ENCODE measurements at regions not wholly inside any gene's neighbourhood (a gene's known extent, or its start where the extent isn't known, plus 50 kb on each side); places are given as distances from the start of the nearest gene placed in this dataset.
A peak's percentile ranks its signal among the peaks of the same experiment; 100 is the strongest.
"Not testable (repeated sequence)": the region's sequence is repeated elsewhere in the genome, so short reads cannot be mapped to it uniquely, and the experiment has no call there.

DNA sequence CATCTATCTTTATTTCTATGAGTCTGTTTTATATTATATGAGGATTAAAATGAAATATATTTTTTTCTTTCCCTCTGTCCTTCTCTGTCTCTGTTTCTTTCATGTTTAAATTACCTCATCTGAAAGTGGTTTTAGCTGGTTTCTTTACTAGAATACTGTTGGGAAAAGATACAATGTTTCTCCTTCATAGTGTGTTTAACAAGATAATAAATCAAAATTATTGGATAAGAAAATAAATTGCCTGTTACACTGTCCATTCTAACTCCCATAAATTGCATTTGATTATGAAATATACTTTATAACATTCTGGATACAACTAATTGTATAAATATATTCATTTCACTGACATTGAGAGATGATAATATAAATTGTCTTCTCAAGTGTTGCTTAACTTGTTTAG lies 1168.0 kb downstream of the PLA2G4A start:
- DNase-seq (ENCODE audit: low read depth, low spot score): no peak
- in situ Hi-C loops (cut with HindIII; ENCODE audit: low pct_unique_long_range_greater_than_20kb, low sequenced_read_pairs): no loop called here

DNA sequence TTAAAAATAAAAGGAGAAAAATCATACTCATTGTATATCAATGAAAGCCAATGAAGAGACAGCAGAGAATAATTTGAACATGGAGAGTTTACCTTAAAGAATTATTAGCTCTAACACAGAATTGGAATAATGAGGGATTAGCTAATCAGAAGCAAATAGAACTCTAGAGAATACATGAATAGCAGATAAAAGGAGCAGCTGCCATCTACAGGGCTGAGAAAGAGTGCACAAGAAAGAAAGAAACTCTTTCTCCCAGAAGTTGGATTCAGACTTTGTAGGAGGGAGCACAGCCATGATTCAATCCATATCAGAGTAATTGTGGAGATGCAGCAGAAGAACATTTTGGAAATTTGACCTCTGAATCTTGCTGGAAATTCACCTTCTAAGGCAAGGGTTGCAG lies 1171.2 kb downstream of the PLA2G4A start:
- in situ Hi-C loops (cut with HindIII; ENCODE audit: low pct_unique_long_range_greater_than_20kb, low sequenced_read_pairs): no loop called here
- peak; percentile 39 for DNase-seq (ENCODE audit: low read depth, low spot score)

DNA sequence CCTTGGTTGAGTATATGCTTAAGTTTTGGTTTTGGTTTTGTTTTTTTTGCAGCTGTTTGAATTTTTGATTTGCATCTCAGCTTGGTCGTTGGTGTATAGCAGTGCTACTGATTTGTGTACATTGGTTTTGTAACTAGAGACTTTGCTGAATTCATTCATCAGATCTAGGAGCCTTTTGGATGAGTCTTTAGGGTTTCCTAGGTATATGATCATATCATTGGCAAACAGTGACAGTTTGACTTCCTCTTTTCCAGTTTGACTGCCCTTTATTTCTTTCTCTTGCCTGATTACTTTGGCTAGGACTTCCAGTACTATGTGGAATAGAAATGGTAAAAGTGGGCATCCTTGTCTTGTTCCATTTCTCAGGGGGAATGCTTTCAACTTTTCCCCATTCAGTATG lies 1174.9 kb downstream of the PLA2G4A start:
- in situ Hi-C loops (cut with HindIII; ENCODE audit: low pct_unique_long_range_greater_than_20kb, low sequenced_read_pairs); DNase-seq (ENCODE audit: low read depth, low spot score): not testable (repeated sequence)

DNA sequence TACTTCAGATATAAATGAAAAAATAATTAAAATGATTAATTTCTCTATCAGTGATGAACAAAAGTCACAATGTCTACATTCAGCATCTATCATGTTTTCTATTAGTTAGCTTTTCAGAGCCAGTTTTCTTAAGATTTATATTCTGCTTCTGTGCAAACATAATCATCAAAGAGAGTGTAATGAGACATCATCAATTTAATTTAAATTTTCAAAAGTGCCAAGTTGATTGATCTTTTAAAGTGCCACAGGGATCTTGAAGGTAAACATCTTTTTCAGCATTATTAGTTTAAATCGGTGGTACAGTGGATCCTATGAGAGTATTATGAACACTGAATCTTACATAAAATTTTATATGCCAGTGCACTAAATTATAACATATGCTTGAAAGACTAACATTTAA lies 1176.1 kb downstream of the PLA2G4A start:
- in situ Hi-C loops (cut with HindIII; ENCODE audit: low pct_unique_long_range_greater_than_20kb, low sequenced_read_pairs): no loop called here
- DNase-seq (ENCODE audit: low read depth, low spot score): no peak

DNA sequence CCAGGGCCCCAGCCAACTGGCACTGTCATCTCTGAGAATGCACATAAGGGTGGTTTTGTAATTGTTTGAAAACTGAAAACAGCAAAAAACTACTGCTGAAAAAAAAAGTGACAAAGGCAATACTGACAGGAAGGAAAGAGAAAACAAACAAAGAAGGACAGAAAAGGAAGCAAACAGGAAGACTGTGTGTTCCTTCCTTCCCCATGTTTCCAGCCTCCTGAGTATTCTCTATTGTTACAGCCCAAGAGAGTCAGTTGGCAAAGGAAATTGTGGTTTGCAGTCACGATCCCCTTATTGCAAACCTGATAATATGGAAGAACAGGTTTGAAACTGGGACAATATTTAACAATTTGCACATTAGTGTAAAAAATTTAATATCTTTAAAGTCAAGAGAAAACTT lies 1177.6 kb downstream of the PLA2G4A start:
- in situ Hi-C loops (cut with HindIII; ENCODE audit: low pct_unique_long_range_greater_than_20kb, low sequenced_read_pairs): no loop called here
- peak; percentile 2 for DNase-seq (ENCODE audit: low read depth, low spot score)

DNA sequence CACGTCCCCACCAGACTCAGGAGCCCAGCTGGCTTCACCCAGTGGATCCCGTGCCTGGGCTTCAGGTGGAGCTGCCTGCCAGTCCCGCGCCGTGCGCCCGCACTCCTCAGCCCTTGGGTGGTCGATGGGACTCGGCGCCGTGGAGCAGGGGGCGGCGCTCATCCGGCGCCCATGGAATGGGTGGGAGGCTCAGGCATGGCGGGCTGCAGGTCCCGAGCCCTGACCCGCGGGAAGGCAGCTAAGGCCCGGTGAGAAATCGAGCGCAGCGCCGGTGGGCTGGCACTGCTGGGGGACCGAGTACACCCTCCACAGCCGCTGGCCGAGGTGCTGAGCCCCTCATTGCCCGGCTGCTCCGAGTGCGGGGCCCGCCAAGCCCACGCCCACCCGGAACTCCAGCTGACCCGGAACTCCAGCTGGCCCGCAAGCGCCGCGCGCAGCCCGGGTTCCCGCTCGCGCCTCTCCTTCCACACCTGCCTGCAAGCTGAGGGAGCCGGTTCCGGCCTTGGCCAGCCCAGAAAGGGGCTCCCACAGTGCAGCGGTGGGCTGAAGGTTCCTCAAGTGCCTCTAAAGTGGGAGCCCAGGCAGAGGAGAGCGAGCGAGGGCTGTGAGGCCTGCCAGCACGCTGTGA lies 1184.6 kb downstream of the PLA2G4A start:
- in situ Hi-C loops (cut with HindIII; ENCODE audit: low pct_unique_long_range_greater_than_20kb, low sequenced_read_pairs); DNase-seq (ENCODE audit: low read depth, low spot score): not testable (repeated sequence)

DNA sequence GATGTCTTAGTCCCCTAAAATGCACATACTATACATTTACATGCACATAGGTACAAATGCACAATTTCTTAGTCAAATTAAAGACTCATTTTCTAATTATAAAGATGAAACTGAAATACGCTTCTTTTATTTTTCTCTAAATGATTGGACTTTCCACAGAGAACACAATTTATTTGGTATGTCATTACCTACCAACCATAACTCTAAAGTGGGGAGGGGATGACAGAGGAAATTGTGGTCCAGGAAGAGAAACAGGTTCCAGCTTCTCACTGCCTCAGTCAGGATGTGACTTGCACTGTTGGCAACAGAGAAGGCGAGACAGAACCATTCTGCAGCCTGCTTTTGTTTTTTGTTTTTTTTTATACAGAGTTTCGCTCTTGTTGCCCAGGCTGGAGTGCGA lies 1189.2 kb downstream of the PLA2G4A start:
- in situ Hi-C loops (cut with HindIII; ENCODE audit: low pct_unique_long_range_greater_than_20kb, low sequenced_read_pairs): no loop called here
- no peak for DNase-seq (ENCODE audit: low read depth, low spot score)

DNA sequence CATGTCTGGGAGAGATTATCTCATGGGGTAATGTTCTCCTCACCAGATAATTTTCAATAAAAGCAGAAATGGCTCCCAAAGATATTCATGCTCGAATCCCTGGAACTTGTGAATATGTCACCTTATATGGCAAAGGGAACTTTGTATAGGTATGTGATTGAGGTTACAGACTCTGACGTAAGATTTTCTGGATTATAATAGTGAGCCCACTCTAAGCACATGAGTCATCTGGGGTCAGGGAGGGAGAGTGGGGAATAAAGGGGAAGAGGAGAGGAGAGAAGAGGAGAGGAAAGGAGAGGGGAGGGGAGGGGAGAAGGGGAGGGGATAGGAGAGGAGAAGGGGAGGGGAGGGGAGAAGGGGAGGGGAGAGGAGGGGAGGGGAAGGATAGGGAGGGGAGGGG lies 1193.9 kb downstream of the PLA2G4A start:
- in situ Hi-C loops (cut with HindIII; ENCODE audit: low pct_unique_long_range_greater_than_20kb, low sequenced_read_pairs): no loop called here
- no peak for DNase-seq (ENCODE audit: low read depth, low spot score)

DNA sequence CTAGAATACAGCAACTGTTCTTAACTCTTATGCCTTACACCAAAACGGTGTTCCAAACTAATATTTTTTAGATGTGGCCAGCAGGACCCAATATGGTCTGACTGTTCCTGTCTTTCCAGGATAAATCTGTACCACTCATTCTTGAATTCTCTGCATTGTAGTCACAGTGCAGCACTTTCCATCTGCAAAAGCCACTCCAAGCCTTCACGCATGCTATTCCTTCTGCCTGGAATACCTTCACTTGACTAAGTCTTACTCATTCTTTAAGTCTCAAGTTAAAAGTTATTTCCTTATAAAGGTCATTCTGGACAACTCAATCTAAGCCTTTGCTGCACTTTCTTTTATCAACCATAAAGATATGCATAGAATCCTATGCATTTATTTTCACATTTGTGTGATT lies 1194.5 kb downstream of the PLA2G4A start:
- in situ Hi-C loops (cut with HindIII; ENCODE audit: low pct_unique_long_range_greater_than_20kb, low sequenced_read_pairs): no loop called here
- DNase-seq (ENCODE audit: low read depth, low spot score): no peak

DNA sequence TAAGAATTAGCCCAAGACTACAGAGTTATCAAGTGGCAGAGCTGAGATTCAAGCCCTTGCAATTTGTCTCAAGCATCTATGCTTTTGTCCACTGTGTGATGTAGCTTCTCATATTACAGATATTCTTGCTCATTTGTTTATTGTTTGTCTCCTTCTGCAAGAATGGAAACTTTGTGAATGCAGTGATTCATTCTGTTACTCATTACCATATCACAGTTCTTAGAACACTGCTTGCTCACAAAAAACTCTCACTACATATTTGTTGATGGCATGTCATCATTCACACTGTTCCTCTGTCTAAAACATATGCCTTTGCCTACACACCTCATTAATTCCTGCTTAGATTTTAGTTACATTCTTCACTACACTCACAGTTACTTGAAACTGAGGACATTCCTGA lies 1198.9 kb downstream of the PLA2G4A start:
- DNase-seq (ENCODE audit: low read depth, low spot score): peak; percentile 92
- in situ Hi-C loops (cut with HindIII; ENCODE audit: low pct_unique_long_range_greater_than_20kb, low sequenced_read_pairs): no loop called here

DNA sequence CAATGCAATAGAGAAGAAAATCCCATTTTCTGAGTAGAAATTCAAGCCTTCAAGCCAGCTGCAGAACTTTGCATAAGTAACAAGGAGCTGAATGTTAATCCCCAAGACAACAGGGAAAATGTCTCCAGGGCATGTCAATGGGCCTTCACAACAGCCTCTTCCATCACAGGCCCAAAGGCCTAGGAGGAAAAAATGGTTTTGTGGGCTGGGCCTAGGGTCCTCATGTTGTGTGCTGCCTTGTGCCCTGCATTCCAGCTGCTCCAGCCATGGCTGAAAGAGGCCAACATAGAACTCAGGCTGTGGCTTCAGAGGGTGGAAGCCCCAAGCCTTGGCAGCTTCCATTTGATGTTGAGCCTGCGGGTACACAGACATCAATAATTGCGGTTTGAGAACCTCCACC lies 1208.8 kb downstream of the PLA2G4A start:
- in situ Hi-C loops (cut with HindIII; ENCODE audit: low pct_unique_long_range_greater_than_20kb, low sequenced_read_pairs); DNase-seq (ENCODE audit: low read depth, low spot score): not testable (repeated sequence)

DNA sequence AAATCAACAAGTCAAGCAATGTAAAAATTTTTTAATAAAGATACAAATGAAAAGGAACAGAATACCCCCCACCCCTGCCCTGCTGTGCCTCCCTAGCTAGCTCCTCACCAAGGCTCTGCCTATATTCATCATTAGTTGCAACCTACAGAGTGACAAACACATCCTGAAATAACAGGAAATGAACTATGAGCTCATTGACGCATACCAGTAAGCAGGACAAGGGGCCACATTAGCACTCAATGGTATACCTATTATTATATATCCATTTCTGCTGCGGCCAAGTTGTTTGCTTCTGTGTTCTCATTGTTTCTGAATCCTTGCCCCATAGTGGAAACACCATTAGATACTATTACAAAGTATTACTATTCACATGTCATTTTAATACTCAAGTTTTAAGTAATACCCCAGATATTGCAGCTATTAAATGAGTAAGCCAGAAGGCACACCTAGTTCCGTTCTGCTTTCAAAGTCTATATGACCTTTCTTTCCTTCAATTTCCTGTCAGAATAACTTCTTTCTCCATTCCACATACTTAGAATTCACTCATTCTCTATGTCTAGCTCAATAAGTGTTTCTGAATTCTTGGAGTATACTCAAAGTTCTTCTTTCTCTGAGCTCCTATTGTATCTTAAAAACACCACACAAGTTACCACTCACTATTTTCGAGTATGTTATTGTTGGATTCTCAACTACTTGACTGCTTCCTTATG lies 1214.9 kb downstream of the PLA2G4A start:
- no peak for DNase-seq (ENCODE audit: low read depth, low spot score)
- in situ Hi-C loops (cut with HindIII; ENCODE audit: low pct_unique_long_range_greater_than_20kb, low sequenced_read_pairs): no loop called here

DNA sequence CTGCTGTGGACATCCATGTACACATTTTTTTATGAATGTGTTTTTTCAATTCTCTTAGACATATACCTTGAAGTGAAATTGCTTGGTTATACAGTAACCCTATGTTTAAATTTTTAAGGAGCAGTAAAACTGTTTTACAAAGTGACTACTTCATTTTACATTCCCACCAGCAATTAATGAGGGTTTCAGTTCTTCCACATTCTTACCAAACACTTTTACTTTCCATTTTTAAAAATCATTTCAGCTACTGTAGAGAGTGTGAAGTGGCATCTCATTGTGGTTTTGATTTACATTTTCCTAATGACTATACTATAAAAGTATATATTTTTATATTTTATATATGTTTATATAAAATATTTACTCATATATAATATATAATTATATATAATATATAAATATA lies 1221.5 kb downstream of the PLA2G4A start:
- in situ Hi-C loops (cut with HindIII; ENCODE audit: low pct_unique_long_range_greater_than_20kb, low sequenced_read_pairs): no loop called here
- no peak for DNase-seq (ENCODE audit: low read depth, low spot score)

DNA sequence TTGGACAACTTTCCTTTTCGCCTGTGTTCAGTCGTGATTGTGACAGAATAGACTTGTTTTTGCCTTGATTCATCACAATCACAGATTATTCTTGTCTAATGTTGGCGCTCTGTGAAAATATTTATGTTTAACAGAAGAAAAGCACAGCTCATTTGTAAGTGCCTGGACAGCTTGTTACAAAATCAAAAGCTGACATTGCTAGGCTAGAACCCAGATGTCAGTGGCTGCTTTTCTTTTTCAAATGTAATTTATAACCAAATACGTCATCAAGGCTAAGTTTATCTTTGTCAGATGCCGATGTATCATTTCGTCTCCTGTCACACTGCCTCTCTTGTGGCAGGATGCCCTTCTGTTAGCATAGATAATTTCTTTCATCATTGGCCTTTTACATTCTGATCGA lies 1227.3 kb downstream of the PLA2G4A start:
- DNase-seq (ENCODE audit: low read depth, low spot score): peak; percentile 77
- in situ Hi-C loops (cut with HindIII; ENCODE audit: low pct_unique_long_range_greater_than_20kb, low sequenced_read_pairs): no loop called here

DNA sequence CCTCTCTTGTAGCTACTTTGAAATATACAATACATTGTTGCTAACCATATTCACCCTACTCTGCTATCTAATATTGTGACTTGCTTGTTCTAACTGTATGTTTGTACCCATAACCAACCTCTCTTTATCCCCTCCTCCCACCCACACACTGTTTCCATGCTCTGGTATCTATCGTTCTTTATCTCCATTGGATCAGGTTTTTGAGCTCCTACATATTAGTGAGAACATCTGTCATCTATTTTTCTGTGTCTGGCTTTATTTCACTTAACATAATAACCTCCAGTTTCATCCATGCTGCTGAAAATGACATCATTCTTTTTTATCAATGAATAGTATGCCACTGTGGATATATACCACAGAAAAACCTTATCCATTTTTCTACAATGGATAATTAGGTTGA lies 1230.1 kb downstream of the PLA2G4A start:
- no peak for DNase-seq (ENCODE audit: low read depth, low spot score)
- in situ Hi-C loops (cut with HindIII; ENCODE audit: low pct_unique_long_range_greater_than_20kb, low sequenced_read_pairs): no loop called here

DNA sequence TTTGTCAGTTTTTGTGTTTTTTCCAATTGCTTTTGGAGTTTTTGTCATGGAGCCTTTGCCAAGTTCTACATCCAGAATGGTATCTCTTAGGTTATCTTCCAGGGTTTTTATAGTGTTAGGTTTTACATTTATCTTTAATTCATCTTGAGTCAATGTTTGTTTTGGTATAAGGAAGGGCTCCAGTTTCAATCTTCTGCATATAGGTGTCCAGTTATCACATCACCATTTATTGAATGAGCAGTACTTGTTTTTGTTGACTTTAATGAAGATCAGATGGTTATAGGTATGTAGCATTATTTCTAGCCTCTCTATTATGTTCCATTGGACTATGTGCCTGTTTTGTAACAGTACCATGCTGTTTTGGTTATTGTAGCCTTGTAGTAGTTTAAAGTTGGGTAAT lies 1233.1 kb downstream of the PLA2G4A start:
- DNase-seq (ENCODE audit: low read depth, low spot score): no peak
- in situ Hi-C loops (cut with HindIII; ENCODE audit: low pct_unique_long_range_greater_than_20kb, low sequenced_read_pairs): no loop called here

DNA sequence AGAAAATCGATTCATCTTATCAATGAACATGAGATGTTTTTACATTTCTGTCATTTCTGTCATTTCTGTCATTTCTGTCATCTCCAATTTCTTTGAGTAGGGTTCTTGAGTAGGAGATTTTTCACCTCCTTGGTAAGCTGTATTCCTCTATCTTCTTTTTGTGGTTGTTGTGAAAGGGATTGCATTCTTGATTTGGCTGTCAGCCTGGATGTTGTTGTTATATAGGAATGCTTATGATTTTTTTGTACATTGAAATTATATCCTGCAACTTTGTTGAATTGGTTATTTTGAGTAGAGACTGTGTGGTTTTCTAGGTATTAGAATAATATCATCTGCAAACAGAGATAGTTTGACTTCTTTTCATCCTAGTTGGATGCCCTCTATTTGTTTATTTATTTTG lies 1233.7 kb downstream of the PLA2G4A start:
- DNase-seq (ENCODE audit: low read depth, low spot score): no peak
- in situ Hi-C loops (cut with HindIII; ENCODE audit: low pct_unique_long_range_greater_than_20kb, low sequenced_read_pairs): no loop called here

DNA sequence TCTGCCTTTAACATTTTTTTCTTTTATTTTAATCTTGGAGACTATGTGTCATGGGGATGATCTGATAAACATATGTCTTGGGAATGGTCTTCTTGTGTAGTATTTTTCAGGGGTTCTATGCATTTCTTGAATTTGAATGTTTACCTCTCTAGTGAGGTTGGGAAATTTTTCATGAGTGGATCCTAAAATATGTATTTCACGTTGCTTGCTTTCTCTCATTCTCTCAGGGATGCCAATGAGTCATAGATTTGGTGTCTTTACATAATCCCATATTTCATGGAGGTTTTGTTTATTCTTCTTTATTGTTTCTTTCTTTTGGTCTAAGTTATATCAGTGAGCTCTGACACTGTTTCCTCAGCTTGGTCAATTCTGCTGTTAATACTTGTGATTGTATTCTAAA lies 1237.2 kb downstream of the PLA2G4A start:
- in situ Hi-C loops (cut with HindIII; ENCODE audit: low pct_unique_long_range_greater_than_20kb, low sequenced_read_pairs): no loop called here
- no peak for DNase-seq (ENCODE audit: low read depth, low spot score)

DNA sequence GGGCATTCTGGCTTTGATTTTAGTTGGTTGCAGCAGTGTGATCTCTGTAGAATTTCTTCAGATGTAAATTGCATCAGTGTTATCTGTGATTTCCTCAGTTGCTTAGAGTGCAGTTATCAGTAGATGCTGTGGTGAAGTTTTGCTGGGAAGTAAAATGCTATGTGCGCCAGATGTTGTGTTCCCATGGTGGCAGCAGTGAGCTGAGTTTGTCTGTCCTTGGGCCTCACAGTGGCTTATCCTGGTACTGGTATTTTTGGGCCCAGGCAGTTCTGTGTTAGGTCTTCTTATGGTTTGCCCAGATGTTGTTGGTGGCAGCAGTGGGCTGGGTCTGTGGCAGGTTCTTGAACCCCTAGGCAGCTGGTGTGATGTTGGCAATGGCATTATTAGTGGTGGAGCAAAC lies 1242.1 kb downstream of the PLA2G4A start:
- DNase-seq (ENCODE audit: low read depth, low spot score): peak; percentile 33
- in situ Hi-C loops (cut with HindIII; ENCODE audit: low pct_unique_long_range_greater_than_20kb, low sequenced_read_pairs): no loop called here

Measured in SK-MEL-5 (cell line).